ENCODE measurements at regions not wholly inside any gene's neighbourhood (a gene's known extent, or its start where the extent isn't known, plus 50 kb on each side); places are given as distances from the start of the nearest gene placed in this dataset.

- TF ChIP-seq POLR2A (IDR thresholded peaks at IDR 0.05; ENCODE audit: low read depth, low read length), result no peak
- TF ChIP-seq CTCF (conservative IDR thresholded peaks at IDR 0.05; ENCODE audit: low read depth, low read length), result no peak
- no peak for TF ChIP-seq BHLHE40 (IDR thresholded peaks at IDR 0.05; ENCODE audit: low read depth, low read length)
- no peak for TF ChIP-seq SMC3 (IDR thresholded peaks at IDR 0.05; ENCODE audit: low read depth, low read length)
- TF ChIP-seq MAFK (IDR thresholded peaks at IDR 0.05; ENCODE audit: low read depth, low read length), result no peak
- no peak for TF ChIP-seq MAZ (IDR thresholded peaks at IDR 0.05; ENCODE audit: borderline replicate concordance, low read depth, low read length)
- TF ChIP-seq USF2 (IDR thresholded peaks at IDR 0.05; ENCODE audit: low read depth, low read length), result no peak
Observed at GRCh38 chr3:44033123-44033522, 208.6 kb upstream of the TOPAZ1 start.

All from IMR-90 (cell line).